ENCODE measurements at regions not wholly inside any gene's neighbourhood (a gene's known extent, or its start where the extent isn't known, plus 50 kb on each side); places are given as distances from the start of the nearest gene placed in this dataset.
"Not testable (repeated sequence)": the region's sequence is repeated elsewhere in the genome, so short reads cannot be mapped to it uniquely, and the experiment has no call there.

GRCh38 chr9:41839786-41840185, 289.4 kb downstream of the CNTNAP3B start:
- not testable (repeated sequence) for DNase-seq (ENCODE audit: low read depth in 2 of 2)

- not testable (repeated sequence) for DNase-seq (ENCODE audit: low read depth in 2 of 2)
Observed at GRCh38 chr9:41838953-41839352, 290.3 kb downstream of the CNTNAP3B start.

- DNase-seq (ENCODE audit: low read depth in 2 of 2): not testable (repeated sequence)
Observed at GRCh38 chr9:41838562-41838851, 290.7 kb downstream of the CNTNAP3B start.

- DNase-seq (ENCODE audit: low read depth in 2 of 2): not testable (repeated sequence)
Observed at GRCh38 chr9:41837684-41838561, 291.3 kb downstream of the CNTNAP3B start.

- not testable (repeated sequence) for DNase-seq (ENCODE audit: low read depth in 2 of 2)
Observed at GRCh38 chr9:41833108-41833507, 296.1 kb downstream of the CNTNAP3B start.

GRCh38 chr9:41824723-41825122, 304.5 kb downstream of the CNTNAP3B start:
- not testable (repeated sequence) for DNase-seq (ENCODE audit: low read depth in 2 of 2)

GRCh38 chr9:41802706-41803105, 326.5 kb downstream of the CNTNAP3B start:
- not testable (repeated sequence) for DNase-seq (ENCODE audit: low read depth in 2 of 2)

GRCh38 chr9:41798684-41799083, 330.5 kb downstream of the CNTNAP3B start:
- DNase-seq (ENCODE audit: low read depth in 2 of 2): not testable (repeated sequence)

GRCh38 chr9:41790719-41791363, 338.4 kb downstream of the CNTNAP3B start:
- not testable (repeated sequence) for DNase-seq (ENCODE audit: low read depth in 2 of 2)

GRCh38 chr9:41790007-41790406, 339.2 kb downstream of the CNTNAP3B start:
- DNase-seq (ENCODE audit: low read depth in 2 of 2): not testable (repeated sequence)

- DNase-seq (ENCODE audit: low read depth in 2 of 2): not testable (repeated sequence)
Observed at GRCh38 chr9:41789387-41789786, 339.8 kb downstream of the CNTNAP3B start.

GRCh38 chr9:41787951-41788350, 341.3 kb downstream of the CNTNAP3B start:
- not testable (repeated sequence) for DNase-seq (ENCODE audit: low read depth in 2 of 2)

GRCh38 chr9:41787270-41787669, 342.0 kb downstream of the CNTNAP3B start:
- DNase-seq (ENCODE audit: low read depth in 2 of 2): not testable (repeated sequence)

GRCh38 chr9:41784006-41784405, 345.2 kb downstream of the CNTNAP3B start:
- DNase-seq (ENCODE audit: low read depth in 2 of 2): not testable (repeated sequence)

GRCh38 chr9:41783070-41783810, 346.0 kb downstream of the CNTNAP3B start:
- DNase-seq (ENCODE audit: low read depth in 2 of 2): not testable (repeated sequence)

- DNase-seq (ENCODE audit: low read depth in 2 of 2): not testable (repeated sequence)
Observed at GRCh38 chr9:41781899-41782298, 347.3 kb downstream of the CNTNAP3B start.

- DNase-seq (ENCODE audit: low read depth in 2 of 2): not testable (repeated sequence)
Observed at GRCh38 chr9:41779897-41780406, 349.3 kb downstream of the CNTNAP3B start.

GRCh38 chr9:41779192-41779591, 350.0 kb downstream of the CNTNAP3B start:
- not testable (repeated sequence) for DNase-seq (ENCODE audit: low read depth in 2 of 2)

GRCh38 chr9:41778535-41779071, 350.6 kb downstream of the CNTNAP3B start:
- DNase-seq (ENCODE audit: low read depth in 2 of 2): not testable (repeated sequence)

- not testable (repeated sequence) for DNase-seq (ENCODE audit: low read depth in 2 of 2)
Observed at GRCh38 chr9:41777536-41777935, 351.7 kb downstream of the CNTNAP3B start.

- DNase-seq (ENCODE audit: low read depth in 2 of 2): not testable (repeated sequence)
Observed at GRCh38 chr9:41772541-41772940, 356.7 kb downstream of the CNTNAP3B start.

GRCh38 chr9:41771693-41772092, 357.5 kb downstream of the CNTNAP3B start:
- DNase-seq (ENCODE audit: low read depth in 2 of 2): not testable (repeated sequence)
